GM18505 (cell line): ENCODE measurements at regions not wholly inside any gene's neighbourhood (a gene's known extent, or its start where the extent isn't known, plus 50 kb on each side); places are given as distances from the start of the nearest gene placed in this dataset.

Experiments used
- ATAC-seq: cut with Tn5 transposase; IDR thresholded peaks from one replicate; pipeline ENCODE4 v1.9.1; 2021; ENCODE audit not compliant: unreplicated experiment
- POLR2A ChIP-seq: IDR thresholded peaks from 4 replicates; pipeline ENCODE4 v1.6.1; 2011; ENCODE audit warnings: borderline replicate concordance; ENCODE audit not compliant: insufficient read depth, insufficient read length; ENCODE audit errors: extremely low read depth

DNA sequence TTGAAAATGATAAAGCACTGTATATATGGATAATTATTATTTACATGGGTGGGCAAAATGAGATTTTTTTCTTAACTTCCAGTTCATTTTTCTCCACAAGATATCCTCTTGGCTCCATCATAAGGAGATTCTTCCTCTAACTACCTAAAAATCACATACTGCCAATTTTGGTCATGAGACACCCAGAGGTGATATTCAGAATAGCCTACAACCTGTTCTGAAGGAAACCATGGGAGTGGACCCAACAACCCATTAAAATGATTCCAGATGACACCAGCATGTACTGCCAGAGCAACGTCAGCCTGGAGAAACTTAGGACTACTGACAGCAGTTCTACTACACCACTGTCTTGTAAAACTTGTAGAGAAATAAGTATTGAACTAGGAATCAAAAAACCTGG lies 136.3 kb upstream of the TMPO start:
- TF ChIP-seq POLR2A, result no peak

GRCh38 chr12:98385641-98386040 lies 129.7 kb upstream of the TMPO start:
- no peak for ATAC-seq
- no peak for TF ChIP-seq POLR2A

More for the DNA sequence above, 136.3 kb upstream of the TMPO start:
- ATAC-seq, result no peak

GRCh38 chr12:98387444-98387843 lies 127.9 kb upstream of the TMPO start:
- no peak for TF ChIP-seq POLR2A
- ATAC-seq, result no peak

DNA sequence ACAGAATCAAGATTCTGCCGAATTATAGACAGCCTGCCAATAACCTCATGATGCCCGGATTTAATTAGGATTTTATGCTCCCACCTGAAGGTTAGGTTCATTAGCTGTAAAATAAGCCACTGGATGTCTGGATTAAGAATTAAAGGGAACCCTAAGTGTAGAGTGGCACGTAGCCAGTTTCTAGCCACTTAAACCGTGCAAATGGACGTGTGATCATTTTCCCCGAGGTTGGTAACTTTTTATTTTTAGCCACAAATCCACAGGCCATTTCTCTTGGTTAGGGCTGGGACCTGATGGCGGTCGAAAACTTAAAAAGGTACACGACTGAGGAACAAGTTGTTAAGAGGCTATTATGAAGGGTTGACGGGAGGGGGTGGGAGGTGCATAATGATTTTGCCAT lies 127.3 kb upstream of the TMPO start:
- no peak for TF ChIP-seq POLR2A
- no peak for ATAC-seq

DNA sequence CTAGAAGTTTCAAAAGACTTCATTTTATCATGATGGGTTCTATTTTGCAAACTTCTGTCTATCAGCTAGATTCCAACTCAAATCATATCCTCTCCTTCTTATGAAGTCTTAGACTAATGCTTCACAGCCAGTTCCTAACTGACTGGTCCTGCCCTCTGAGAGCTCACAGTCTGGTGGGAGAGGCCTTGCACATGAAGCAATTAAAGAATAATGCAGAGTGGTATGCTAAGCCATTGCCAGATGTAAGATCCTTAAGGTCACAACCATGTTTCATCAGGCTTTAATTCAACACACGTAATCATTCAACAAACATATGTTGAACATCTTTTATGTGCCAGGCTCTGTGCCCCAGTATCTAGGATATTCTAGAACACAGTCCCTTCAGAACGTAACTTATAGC lies 125.8 kb upstream of the TMPO start:
- ATAC-seq, result no peak
- no peak for TF ChIP-seq POLR2A

- TF ChIP-seq POLR2A, result no peak
- peak; percentile 73 for ATAC-seq
These were observed 117.9 kb upstream of the TMPO start for GRCh38 chr12:98397323-98398105.

DNA sequence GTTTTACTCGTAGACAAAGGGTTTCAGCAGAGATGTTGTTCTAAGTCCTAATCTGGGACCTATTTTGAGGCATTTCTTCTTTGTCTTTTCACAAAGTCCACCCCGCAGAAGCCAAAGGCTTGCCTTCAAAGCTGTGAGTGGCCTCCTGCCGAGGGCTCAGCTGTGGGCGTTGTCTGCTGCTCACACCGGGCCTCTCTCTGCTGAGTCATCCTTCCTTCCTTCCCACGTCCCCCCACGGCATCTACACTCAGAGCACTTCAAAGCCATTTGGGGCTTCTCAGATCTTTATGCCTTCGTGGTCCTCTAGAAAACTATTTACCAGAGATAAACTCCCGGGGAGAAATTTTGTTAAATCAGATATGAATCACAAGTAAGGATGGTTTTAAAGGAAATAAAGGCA lies 115.9 kb upstream of the TMPO start:
- ATAC-seq, result peak; percentile 46
- TF ChIP-seq POLR2A, result no peak

GRCh38 chr12:98401427-98401826 lies 114.0 kb upstream of the TMPO start:
- no peak for ATAC-seq

GRCh38 chr12:98402091-98402490 lies 113.3 kb upstream of the TMPO start:
- ATAC-seq, result no peak
- TF ChIP-seq POLR2A, result no peak

More at GRCh38 chr12:98401427-98401826, 114.0 kb upstream of the TMPO start:
- no peak for TF ChIP-seq POLR2A

DNA sequence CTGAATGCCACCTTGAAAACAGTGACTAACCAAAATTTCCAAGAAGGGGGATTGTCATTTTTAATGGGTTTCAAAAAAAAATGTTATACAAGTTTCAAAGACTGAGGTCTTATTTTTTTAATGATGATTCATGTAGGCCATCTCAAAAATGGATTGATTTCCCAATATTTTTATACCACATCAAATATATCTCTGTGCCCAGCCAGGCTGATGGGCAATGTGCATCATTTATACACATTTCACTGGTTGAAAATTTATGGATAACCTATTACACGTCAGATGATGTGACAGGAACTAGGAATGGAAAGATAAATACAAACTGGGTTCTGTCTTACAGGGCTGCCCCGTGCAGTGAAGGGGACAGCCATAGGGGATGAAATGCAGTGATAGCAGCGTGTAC lies 112.7 kb upstream of the TMPO start:
- TF ChIP-seq POLR2A, result no peak
- ATAC-seq, result no peak

- TF ChIP-seq POLR2A, result no peak
- no peak for ATAC-seq
These were observed 112.0 kb upstream of the TMPO start for GRCh38 chr12:98403385-98403784.

- no peak for TF ChIP-seq POLR2A
- ATAC-seq, result peak; percentile 34
These were observed 111.5 kb upstream of the TMPO start for GRCh38 chr12:98403936-98404335.

- ATAC-seq, result no peak
- TF ChIP-seq POLR2A, result no peak
These were observed 109.5 kb upstream of the TMPO start for GRCh38 chr12:98405805-98406366.

- no peak for TF ChIP-seq POLR2A
- ATAC-seq, result no peak
These were observed 109.0 kb upstream of the TMPO start for GRCh38 chr12:98406378-98406777.
